Fibroblast of pulmonary artery (primary cell): ENCODE measurements at regions not wholly inside any gene's neighbourhood (a gene's known extent, or its start where the extent isn't known, plus 50 kb on each side); places are given as distances from the start of the nearest gene placed in this dataset.
"Not testable (repeated sequence)": the region's sequence is repeated elsewhere in the genome, so short reads cannot be mapped to it uniquely, and the experiment has no call there.

Experiments
- DNase-seq: peaks from one replicate; pipeline ENCODE4 v3.0.0-alpha.2; 2010; ENCODE audit warnings: low read depth
- H3K4me3 ChIP-seq: replicated peaks from 2 replicates; pipeline ENCODE4 v1.5.1; 2011; ENCODE audit warnings: low read depth, mild to moderate bottlenecking, control low read depth, low read length, moderate library complexity
- CTCF ChIP-seq: IDR thresholded peaks from 2 replicates; pipeline ENCODE4 v1.5.1; 2011; ENCODE audit warnings: mild to moderate bottlenecking, control low read depth, low read length, inconsistent platforms; ENCODE audit errors: missing control alignments

GRCh38 chr7:79778786-79779770 lies 325.6 kb upstream of the MAGI2 start:
- peak; percentile 92 for DNase-seq
- no peak for TF ChIP-seq CTCF
- H3K4me3 ChIP-seq: peak overlapping the region; percentile 26

- no peak for TF ChIP-seq CTCF
- DNase-seq: peak; percentile 8
- H3K4me3 ChIP-seq: no peak overlapping the region
Observed at GRCh38 chr7:79775911-79776310, 322.4 kb upstream of the MAGI2 start.

- no peak overlapping the region for H3K4me3 ChIP-seq
- no peak for TF ChIP-seq CTCF
- DNase-seq: peak; percentile 20
Observed at GRCh38 chr7:79774150-79774549, 320.7 kb upstream of the MAGI2 start.

GRCh38 chr7:79770970-79771369 lies 317.5 kb upstream of the MAGI2 start:
- DNase-seq: no peak
- no peak for TF ChIP-seq CTCF
- H3K4me3 ChIP-seq: no peak overlapping the region

GRCh38 chr7:79770063-79770462 lies 316.6 kb upstream of the MAGI2 start:
- no peak for TF ChIP-seq CTCF
- no peak overlapping the region for H3K4me3 ChIP-seq
- peak; percentile 62 for DNase-seq

GRCh38 chr7:79767876-79768560 lies 314.6 kb upstream of the MAGI2 start:
- H3K4me3 ChIP-seq, DNase-seq: not testable (repeated sequence)

- not testable (repeated sequence) for DNase-seq, H3K4me3 ChIP-seq
Observed at GRCh38 chr7:79767192-79767591, 313.7 kb upstream of the MAGI2 start.
